ENCODE measurements at regions not wholly inside any gene's neighbourhood (a gene's known extent, or its start where the extent isn't known, plus 50 kb on each side); places are given as distances from the start of the nearest gene placed in this dataset.

DNA sequence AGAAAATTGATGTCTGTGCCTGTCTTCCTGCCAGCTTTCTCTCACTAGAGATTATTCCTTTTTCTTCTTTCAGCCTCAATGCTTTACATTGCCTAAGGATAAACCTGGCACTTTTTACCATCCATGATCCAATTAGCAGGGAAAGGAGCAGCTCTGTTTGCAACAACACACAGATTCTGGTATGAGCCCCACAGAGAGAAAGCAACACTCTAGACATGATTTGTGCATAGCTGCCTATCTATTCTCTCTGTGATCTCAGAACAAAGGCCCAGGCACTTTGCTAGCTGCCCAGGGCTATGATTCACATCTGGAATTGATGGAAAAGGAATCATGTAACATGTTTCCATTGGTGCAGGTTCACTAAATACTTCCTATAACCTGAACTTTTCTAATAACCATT, 685.0 kb downstream of the ETS1 start:
- TF ChIP-seq, protein P1, sequence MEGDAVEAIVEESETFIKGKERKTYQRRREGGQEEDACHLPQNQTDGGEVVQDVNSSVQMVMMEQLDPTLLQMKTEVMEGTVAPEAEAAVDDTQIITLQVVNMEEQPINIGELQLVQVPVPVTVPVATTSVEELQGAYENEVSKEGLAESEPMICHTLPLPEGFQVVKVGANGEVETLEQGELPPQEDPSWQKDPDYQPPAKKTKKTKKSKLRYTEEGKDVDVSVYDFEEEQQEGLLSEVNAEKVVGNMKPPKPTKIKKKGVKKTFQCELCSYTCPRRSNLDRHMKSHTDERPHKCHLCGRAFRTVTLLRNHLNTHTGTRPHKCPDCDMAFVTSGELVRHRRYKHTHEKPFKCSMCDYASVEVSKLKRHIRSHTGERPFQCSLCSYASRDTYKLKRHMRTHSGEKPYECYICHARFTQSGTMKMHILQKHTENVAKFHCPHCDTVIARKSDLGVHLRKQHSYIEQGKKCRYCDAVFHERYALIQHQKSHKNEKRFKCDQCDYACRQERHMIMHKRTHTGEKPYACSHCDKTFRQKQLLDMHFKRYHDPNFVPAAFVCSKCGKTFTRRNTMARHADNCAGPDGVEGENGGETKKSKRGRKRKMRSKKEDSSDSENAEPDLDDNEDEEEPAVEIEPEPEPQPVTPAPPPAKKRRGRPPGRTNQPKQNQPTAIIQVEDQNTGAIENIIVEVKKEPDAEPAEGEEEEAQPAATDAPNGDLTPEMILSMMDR (IDR thresholded peaks at IDR 0.05; ENCODE audit: low read length, missing control alignments): no peak
- DNase-seq (ENCODE audit: low read depth): no peak
- no peak overlapping the region for H3K4me3 ChIP-seq (replicated peaks; ENCODE audit: low read depth, low read length)

DNA sequence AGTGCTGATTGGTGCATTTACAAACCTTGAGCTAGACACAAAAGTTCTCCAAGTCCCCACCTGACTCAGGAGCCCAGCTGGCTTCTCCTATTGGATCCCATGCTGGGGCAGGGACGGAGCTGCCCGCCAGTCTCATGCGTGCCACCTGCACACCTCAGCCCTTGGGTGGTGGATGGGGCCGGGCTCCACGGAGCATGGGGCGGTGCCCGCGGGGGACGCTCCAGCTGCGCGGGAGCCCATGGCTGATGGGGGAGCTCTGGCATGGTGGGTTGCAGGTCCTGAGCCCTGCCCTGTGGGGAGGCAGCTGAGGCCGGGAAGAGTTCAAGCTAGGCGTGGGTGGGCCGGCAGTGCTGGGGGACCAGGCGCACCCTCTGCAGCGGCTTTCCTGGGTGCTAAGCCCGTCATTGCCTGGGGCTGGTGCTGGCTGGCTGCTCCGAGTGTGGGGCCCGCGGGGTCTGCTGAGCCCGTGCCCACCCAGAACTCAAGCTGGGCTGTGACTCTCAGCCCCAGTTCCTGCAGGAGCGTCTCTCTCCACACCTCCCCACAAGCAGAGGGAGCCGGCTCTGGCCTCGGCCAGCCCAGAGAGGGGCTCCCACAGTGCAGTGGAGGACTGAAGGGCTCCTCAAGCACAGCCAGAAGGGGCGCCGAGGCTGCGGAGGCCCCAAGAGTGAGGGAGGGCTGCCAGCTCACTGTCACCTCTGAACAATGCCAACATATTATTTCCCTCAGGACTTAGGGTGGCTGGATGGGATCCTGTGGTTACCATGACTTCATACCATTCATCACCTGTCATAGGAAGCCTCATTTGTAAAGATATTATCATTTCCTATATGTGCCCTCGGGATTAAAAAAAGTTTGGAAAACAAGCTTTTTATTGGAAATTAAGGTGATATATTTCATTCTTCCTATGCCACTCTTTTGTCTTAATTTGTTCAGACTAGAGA, 688.7 kb downstream of the ETS1 start:
- no peak overlapping the region for H3K4me3 ChIP-seq (replicated peaks; ENCODE audit: low read depth, low read length)
- TF ChIP-seq, protein P1 (IDR thresholded peaks at IDR 0.05; ENCODE audit: low read length, missing control alignments): no peak
- DNase-seq (ENCODE audit: low read depth): no peak

DNA sequence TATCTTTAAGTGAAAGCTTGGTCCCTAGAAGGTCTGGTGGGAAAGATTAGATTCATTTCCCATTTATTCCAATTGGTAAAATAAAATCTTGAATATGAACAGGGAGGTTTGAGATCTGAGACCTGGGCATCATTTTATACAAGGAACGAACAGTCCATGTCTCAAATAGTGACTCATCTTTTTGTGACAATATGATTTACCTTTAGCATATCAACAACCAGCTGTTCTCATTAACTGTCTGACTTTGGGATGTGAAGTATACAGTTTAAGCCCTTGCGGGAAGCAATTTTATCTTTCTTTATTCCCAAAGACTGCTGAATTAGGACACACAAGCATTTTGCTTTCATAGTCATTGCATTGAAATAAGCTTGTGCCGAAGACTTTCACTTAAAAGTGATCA, 691.6 kb downstream of the ETS1 start:
- H3K4me3 ChIP-seq (replicated peaks; ENCODE audit: low read depth, low read length): no peak overlapping the region
- TF ChIP-seq, protein P1 (IDR thresholded peaks at IDR 0.05; ENCODE audit: low read length, missing control alignments): no peak
- DNase-seq (ENCODE audit: low read depth): no peak

DNA sequence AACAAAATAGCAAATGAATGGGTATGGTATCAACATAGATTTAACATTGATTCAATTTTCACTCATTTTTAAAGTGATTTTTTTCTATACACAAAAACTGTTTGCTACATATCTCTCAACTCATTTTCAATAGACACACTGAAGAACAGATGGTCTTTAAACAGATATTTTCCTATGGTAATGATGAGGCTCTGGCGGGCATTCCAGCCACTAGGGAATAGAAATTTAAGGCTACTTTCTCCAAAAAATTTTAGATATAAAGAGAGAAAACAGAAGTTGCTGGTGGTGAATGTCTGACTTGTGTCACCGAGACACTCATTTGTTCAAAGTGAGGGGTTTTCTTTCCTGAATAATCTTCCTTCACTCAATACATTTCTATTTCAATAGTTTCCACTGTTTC, 693.0 kb downstream of the ETS1 start:
- DNase-seq (ENCODE audit: low read depth): no peak
- TF ChIP-seq, protein P1 (IDR thresholded peaks at IDR 0.05; ENCODE audit: low read length, missing control alignments): no peak
- no peak overlapping the region for H3K4me3 ChIP-seq (replicated peaks; ENCODE audit: low read depth, low read length)

DNA sequence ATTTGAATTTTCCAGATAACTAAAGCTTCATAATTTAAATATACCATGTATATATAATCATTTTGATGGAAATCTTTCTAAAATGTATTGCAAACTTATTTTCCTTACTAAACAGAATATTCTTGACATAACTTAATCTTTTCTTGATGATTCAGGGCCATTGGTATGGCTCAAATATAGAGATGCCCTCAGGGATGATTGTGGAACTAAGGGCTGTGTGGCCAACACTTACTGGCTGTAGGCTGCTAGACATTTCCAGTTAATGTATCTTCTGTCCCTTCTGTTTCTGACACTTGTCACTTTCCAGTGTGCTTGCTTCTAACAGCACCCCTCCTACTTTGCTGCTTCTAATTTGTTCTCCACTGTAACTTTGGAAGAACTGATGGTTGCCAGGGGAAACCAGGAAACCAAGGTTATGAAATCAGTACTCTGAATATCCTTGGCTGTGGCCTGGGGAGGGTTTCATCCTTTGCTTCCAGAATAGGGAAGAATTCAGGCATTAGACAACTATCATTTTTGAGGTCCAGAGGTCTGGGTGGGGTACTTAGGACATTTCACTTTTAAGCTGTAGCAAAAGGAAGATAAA, 697.2 kb downstream of the ETS1 start:
- H3K4me3 ChIP-seq (replicated peaks; ENCODE audit: low read depth, low read length): no peak overlapping the region
- DNase-seq (ENCODE audit: low read depth): peak; percentile 18
- TF ChIP-seq, protein P1 (IDR thresholded peaks at IDR 0.05; ENCODE audit: low read length, missing control alignments): no peak

DNA sequence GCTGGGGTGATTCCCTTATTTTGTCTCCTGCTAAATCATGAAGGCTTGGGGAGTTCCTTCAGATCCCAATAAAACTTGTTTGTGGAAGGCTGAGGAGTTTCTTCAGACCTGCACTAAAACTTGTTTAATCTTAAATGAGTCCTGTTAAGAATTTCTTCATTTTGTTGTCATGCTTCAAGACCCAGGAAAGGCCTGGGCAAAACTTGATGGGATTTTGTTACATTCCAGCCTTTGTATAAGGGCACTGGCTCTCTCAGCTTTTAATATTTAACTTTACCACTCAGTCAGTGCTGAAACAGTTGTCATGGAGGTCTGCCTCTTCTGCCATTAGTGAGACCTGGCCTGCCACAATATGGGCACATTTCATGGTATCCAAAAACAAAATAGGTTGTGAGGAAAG, 699.0 kb downstream of the ETS1 start:
- TF ChIP-seq, protein P1 (IDR thresholded peaks at IDR 0.05; ENCODE audit: low read length, missing control alignments): no peak
- H3K4me3 ChIP-seq (replicated peaks; ENCODE audit: low read depth, low read length): no peak overlapping the region
- DNase-seq (ENCODE audit: low read depth): no peak

Measured in fibroblast of pulmonary artery (primary cell).